ENCODE measurements at regions not wholly inside any gene's neighbourhood (a gene's known extent, or its start where the extent isn't known, plus 50 kb on each side); places are given as distances from the start of the nearest gene placed in this dataset.

DNA sequence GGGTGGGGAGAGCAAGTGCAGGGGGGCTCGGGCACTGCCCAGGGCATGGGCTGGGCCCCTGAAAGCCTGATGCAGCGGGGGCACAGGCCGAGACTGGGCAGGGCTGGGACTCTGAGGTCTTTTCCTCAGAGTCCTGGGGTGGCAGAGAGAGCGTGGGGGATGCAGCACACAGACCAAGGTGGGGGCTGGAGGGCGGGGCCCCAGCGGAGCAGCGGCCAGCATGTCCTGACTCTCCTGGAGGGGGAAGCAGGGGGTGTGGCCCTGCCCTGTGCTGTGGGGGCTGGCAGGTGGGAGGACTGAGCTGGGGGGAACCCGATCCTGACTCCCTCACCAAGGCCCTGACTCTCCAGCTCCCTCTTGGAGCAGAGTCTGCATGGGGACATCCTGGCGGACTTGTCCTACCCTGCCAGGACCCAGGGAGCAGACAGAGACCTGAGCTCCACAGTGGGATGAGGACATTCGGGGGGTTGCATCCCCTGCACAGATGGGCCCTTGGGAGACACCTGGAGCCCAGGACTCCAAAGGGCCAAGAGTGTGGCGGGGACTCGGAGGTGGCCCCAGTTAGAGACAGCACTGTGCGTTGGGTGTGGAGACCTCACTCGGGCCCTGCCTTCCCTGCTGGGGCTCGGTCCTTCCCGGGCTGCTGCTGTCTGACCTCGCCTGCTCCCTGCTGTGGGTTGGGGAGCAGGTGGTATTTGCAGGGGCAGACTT lies 326.1 kb downstream of the TMEM121 start:
- H3K9me3 ChIP-seq (ENCODE audit: control insufficient read depth, low read length) = no peaks in the 10 kb centered on the region
- no peaks in the 10 kb centered on the region for H3K36me3 ChIP-seq (ENCODE audit: control insufficient read depth in 1 of 2, insufficient read depth in 2 of 2, low read length in 1 of 2)
- no peak overlapping the region for H3K4me3 ChIP-seq (ENCODE audit: low read length in 2 of 2)
- no peaks in the 10 kb centered on the region for H3K4me1 ChIP-seq (ENCODE audit: control insufficient read depth in 1 of 2, insufficient read depth in 2 of 2, low read length in 2 of 2)
- WGBS, 2 donors = 78 to 84% methylated on average over 17 of the region's 17 CpGs
- DNase-seq (peak in 1 of 2 donors; percentile 67), ATAC-seq (ENCODE audit: low FRiP score) (no peak)
- H3K27me3 ChIP-seq (ENCODE audit: control insufficient read depth in 1 of 2, insufficient read depth in 2 of 2, low read length in 1 of 2) = no peaks in the 10 kb centered on the region
- no peak overlapping the region for H3K27ac ChIP-seq (ENCODE audit: low read depth in 1 of 2, low read length in 2 of 2)
- intact Hi-C loops (cut with DNase I) = no loop called here

DNA sequence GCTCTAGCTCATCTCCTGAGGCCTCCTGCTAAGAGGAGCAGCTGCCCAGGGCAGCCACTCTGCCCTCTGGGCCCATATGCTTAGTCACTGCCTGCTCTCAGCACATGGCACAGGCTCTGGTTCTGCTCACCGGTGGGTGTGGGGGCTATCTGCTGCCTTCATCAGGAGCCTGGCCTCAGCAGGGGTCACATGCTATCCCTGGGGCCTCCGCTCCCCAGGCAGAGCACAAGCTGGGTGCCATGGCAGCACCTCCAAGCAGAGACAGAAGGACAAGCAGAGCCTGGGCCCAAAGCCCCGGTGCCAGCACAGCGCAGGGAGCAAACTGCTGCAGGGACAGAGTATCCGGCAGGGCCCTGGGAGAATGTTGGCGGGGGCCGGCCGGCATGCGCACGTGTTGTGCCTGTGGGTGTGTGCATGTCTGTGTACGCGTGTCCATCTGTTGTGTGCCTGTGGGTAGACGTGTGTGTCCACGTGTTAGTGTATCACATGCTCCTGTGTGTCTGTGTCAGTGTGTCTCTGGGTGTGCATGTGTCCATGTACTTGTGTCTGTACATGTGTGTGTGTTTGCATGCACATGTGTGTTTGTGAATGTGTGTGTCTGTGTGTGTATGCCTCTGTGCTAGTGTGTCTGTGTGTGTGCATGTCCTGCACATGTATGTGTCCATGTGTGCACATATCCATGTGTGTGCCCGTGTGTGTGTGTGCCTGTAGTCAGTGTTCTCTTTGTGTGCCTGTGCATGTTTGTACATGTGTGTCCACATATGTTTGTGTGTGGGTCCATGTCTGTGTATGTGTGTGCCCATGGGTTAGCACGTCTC lies 326.9 kb downstream of the TMEM121 start:
- Histone ChIP-seq H3K9me3 (ENCODE audit: control insufficient read depth, low read length) (no peaks in the 10 kb centered on the region), H3K4me3 (ENCODE audit: low read length in 2 of 2) (no peak overlapping the region), H3K36me3 (ENCODE audit: control insufficient read depth in 1 of 2, insufficient read depth in 2 of 2, low read length in 1 of 2) (no peaks in the 10 kb centered on the region), H3K4me1 (ENCODE audit: control insufficient read depth in 1 of 2, insufficient read depth in 2 of 2, low read length in 2 of 2) (no peaks in the 10 kb centered on the region), H3K27me3 (ENCODE audit: control insufficient read depth in 1 of 2, insufficient read depth in 2 of 2, low read length in 1 of 2) (no peaks in the 10 kb centered on the region), H3K27ac (ENCODE audit: low read depth in 1 of 2, low read length in 2 of 2) (no peak overlapping the region)
- intact Hi-C loops (cut with DNase I) = no loop called here
- no peak for ATAC-seq (ENCODE audit: low FRiP score)
- 87 to 91% methylated on average over 16 of the region's 16 CpGs for WGBS, 2 donors
- peak; percentile 35 to 60 for DNase-seq

DNA sequence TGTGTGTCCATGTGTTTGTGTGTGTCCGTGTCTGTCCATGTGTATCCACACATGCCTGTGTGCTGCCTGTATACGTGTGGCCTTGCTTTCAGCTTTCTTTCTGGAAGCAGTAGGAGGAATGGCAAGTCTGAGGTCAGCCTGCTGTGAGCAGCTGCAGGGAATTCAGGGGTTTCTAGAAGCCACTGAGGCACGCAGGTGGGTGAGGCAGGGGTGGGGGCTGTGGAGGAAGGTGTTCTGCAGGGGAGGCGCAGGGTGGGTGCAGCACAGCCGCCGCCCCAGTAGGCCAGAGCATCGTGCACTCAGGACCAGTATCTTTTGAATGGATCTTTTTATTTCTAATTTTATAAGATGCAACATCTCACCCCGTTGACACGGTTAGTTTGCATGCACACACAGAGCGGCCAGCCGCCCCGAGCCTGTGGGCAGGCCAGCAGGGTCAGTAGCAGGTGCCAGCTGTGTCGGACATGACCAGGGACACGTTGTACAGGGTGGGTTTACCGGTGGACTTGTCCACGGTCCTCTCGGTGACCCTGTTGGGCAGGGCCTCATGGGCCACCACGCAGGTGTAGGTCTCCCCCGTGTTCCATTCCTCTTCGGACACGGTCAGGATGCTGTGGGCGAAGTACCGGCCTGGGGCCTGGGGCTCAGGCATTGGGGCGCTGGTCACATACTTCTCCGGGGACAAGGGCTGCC lies 327.7 kb downstream of the TMEM121 start:
- ATAC-seq (ENCODE audit: low FRiP score) (no peak), DNase-seq (peak; percentile 36 to 43)
- H3K36me3 ChIP-seq (ENCODE audit: control insufficient read depth in 1 of 2, insufficient read depth in 2 of 2, low read length in 1 of 2) = no peaks in the 10 kb centered on the region
- WGBS, 2 donors = 86 to 93% methylated on average over 25 of the region's 25 CpGs
- intact Hi-C loops (cut with DNase I) = no loop called here
- no peak overlapping the region for H3K4me3 ChIP-seq (ENCODE audit: low read length in 2 of 2)
- no peaks in the 10 kb centered on the region for H3K27me3 ChIP-seq (ENCODE audit: control insufficient read depth in 1 of 2, insufficient read depth in 2 of 2, low read length in 1 of 2)
- H3K4me1 ChIP-seq (ENCODE audit: control insufficient read depth in 1 of 2, insufficient read depth in 2 of 2, low read length in 2 of 2) = no peaks in the 10 kb centered on the region
- no peaks in the 10 kb centered on the region for H3K9me3 ChIP-seq (ENCODE audit: control insufficient read depth, low read length)
- no peak overlapping the region for H3K27ac ChIP-seq (ENCODE audit: low read depth in 1 of 2, low read length in 2 of 2)

DNA sequence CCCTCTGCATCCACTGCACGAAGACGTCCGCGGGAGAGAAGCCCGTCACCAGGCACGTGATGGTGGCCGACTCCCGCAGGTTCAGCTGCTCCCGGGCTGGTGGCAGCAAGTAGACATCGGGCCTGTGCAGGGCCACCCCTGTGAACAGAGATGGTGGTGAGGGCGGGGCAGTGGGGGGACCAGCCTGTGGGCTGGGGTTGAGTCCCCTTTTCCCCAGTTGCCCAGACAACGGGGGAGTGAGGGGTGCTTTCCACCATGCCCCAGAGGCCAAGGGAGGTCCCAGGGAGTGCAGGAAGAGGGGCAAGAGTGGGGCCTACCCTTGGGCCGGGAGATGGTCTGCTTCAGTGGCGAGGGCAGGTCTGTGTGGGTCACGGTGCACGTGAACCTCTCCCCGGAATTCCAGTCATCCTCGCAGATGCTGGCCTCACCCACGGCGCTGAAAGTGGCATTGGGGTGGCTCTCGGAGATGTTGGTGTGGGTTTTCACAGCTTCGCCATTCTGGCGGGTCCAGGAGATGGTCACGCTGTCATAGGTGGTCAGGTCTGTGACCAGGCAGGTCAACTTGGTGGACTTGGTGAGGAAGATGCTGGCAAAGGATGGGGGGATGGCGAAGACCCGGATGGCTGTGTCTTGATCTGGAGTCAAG lies 328.3 kb downstream of the TMEM121 start:
- H3K27ac ChIP-seq (ENCODE audit: low read depth in 1 of 2, low read length in 2 of 2) = no peak overlapping the region
- no peaks in the 10 kb centered on the region for H3K27me3 ChIP-seq (ENCODE audit: control insufficient read depth in 1 of 2, insufficient read depth in 2 of 2, low read length in 1 of 2)
- no peaks in the 10 kb centered on the region for H3K36me3 ChIP-seq (ENCODE audit: control insufficient read depth in 1 of 2, insufficient read depth in 2 of 2, low read length in 1 of 2)
- 89 to 90% methylated on average over 26 of the region's 26 CpGs for WGBS, 2 donors
- intact Hi-C loops (cut with DNase I) = no loop called here
- no peaks in the 10 kb centered on the region for H3K4me1 ChIP-seq (ENCODE audit: control insufficient read depth in 1 of 2, insufficient read depth in 2 of 2, low read length in 2 of 2)
- ATAC-seq (ENCODE audit: low FRiP score) = no peak
- H3K9me3 ChIP-seq (ENCODE audit: control insufficient read depth, low read length) = no peaks in the 10 kb centered on the region
- no peak overlapping the region for H3K4me3 ChIP-seq (ENCODE audit: low read length in 2 of 2)
- DNase-seq = no peak

DNA sequence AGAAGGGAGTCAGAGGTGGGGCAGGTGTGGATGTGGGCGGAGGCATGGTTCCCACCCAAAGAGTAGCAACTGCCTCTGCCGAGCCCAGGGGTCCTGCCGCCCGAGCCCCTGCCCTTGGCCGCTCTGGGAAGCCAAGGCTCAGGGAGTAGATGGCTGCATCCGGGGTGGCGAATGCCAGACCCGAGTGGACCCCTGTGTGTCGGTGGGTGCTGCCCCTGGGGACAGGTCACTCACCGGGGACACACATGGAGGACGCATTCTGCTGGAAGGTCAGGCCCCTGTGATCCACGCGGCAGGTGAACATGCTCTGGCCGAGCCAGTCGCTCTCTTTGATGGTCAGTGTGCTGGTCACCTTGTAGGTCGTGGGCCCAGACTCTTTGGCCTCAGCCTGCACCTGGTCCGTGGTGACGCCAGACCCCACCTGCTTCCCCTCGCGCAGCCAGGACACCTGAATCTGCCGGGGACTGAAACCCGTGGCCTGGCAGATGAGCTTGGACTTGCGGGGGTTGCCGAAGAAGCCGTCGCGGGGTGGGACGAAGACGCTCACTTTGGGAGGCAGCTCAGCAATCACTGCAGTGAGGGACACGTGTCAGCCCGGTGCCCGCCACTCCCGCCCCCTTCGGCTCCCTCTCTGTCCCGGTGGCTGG lies 329.0 kb downstream of the TMEM121 start:
- intact Hi-C loops (cut with DNase I) = no loop called here
- ATAC-seq (ENCODE audit: low FRiP score) = no peak
- no peak overlapping the region for H3K27ac ChIP-seq (ENCODE audit: low read depth in 1 of 2, low read length in 2 of 2)

DNA sequence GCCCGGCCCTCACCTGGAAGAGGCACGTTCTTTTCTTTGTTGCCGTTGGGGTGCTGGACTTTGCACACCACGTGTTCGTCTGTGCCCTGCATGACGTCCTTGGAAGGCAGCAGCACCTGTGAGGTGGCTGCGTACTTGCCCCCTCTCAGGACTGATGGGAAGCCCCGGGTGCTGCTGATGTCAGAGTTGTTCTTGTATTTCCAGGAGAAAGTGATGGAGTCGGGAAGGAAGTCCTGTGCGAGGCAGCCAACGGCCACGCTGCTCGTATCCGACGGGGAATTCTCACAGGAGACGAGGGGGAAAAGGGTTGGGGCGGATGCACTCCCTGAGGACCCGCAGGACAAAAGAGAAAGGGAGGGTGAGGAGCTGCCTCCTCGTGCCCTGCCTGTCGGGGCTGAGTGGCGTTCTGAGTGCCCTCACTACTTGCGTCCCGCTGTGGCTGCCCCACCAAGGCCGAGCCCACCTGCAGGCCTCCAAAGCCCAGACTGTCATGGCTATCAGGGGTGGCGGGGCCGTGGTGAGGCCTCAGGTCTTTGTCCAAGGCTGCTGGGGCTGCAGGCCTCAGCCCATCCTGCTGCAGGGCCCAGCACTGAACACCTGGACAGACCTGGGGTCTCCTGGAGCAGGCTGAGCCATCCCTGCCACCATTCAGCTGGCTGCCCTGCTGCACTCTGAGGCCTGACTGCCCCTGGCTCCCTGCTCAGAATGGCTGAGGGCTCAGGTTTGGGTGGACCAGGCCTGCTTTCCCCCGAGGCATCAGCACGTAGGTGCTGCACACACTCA lies 329.7 kb downstream of the TMEM121 start:
- peak; percentile 39 to 64 for DNase-seq
- Histone ChIP-seq H3K4me1 (ENCODE audit: control insufficient read depth in 1 of 2, insufficient read depth in 2 of 2, low read length in 2 of 2) (no peaks in the 10 kb centered on the region), H3K36me3 (ENCODE audit: control insufficient read depth in 1 of 2, insufficient read depth in 2 of 2, low read length in 1 of 2) (no peaks in the 10 kb centered on the region), H3K27me3 (ENCODE audit: control insufficient read depth in 1 of 2, insufficient read depth in 2 of 2, low read length in 1 of 2) (no peaks in the 10 kb centered on the region), H3K27ac (ENCODE audit: low read depth in 1 of 2, low read length in 2 of 2) (no peak overlapping the region), H3K9me3 (ENCODE audit: control insufficient read depth, low read length) (no peaks in the 10 kb centered on the region), H3K4me3 (ENCODE audit: low read length in 2 of 2) (no peak overlapping the region)
- WGBS, 2 donors = 81 to 83% methylated on average over 27 to 28 of the region's 28 CpGs
- intact Hi-C loops (cut with DNase I) = no loop called here
- ATAC-seq (ENCODE audit: low FRiP score) = no peak

More for the DNA sequence above, 329.0 kb downstream of the TMEM121 start:
- no peaks in the 10 kb centered on the region for H3K36me3 ChIP-seq (ENCODE audit: control insufficient read depth in 1 of 2, insufficient read depth in 2 of 2, low read length in 1 of 2)
- no peaks in the 10 kb centered on the region for H3K4me1 ChIP-seq (ENCODE audit: control insufficient read depth in 1 of 2, insufficient read depth in 2 of 2, low read length in 2 of 2)
- 87 to 89% methylated on average over 35 of the region's 35 CpGs for WGBS, 2 donors
- H3K9me3 ChIP-seq (ENCODE audit: control insufficient read depth, low read length) = no peaks in the 10 kb centered on the region
- peak; percentile 43 to 70 for DNase-seq
- H3K27me3 ChIP-seq (ENCODE audit: control insufficient read depth in 1 of 2, insufficient read depth in 2 of 2, low read length in 1 of 2) = no peaks in the 10 kb centered on the region
- no peak overlapping the region for H3K4me3 ChIP-seq (ENCODE audit: low read length in 2 of 2)

DNA sequence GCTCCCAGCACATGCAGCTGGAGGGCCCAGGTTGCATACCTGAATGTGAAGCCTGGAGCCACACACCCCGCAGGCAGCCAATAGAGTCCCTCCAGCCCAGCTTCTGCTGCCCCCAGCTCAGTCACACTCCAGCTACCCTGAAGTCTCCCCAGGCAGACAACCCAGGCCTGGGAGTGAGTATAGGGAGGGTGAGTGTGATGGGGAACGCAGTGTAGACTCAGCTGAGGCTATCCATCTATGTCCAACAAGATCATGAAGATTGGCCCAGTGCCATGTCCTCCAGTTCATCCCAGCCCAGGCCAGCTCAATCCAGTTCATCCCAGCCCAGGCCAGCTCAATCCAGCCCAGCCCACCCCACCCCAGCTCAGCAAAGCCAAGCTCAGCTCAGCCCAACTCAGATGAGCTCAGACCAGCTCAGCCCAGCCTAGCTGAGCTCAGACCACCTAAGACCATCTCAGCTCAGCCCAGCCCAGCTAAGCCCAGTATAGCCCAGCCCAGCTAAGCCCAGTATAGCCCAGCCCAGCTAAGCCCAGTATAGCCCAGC lies 330.4 kb downstream of the TMEM121 start:
- no peak overlapping the region for H3K4me3 ChIP-seq (ENCODE audit: low read length in 2 of 2)
- H3K4me1 ChIP-seq (ENCODE audit: control insufficient read depth in 1 of 2, insufficient read depth in 2 of 2, low read length in 2 of 2) = no peaks in the 10 kb centered on the region
- no peak overlapping the region for H3K27ac ChIP-seq (ENCODE audit: low read depth in 1 of 2, low read length in 2 of 2)
- H3K36me3 ChIP-seq (ENCODE audit: control insufficient read depth in 1 of 2, insufficient read depth in 2 of 2, low read length in 1 of 2) = no peaks in the 10 kb centered on the region
- ATAC-seq (ENCODE audit: low FRiP score) (no peak), DNase-seq (no peak)
- intact Hi-C loops (cut with DNase I) = no loop called here
- no peaks in the 10 kb centered on the region for H3K9me3 ChIP-seq (ENCODE audit: control insufficient read depth, low read length)
- no peaks in the 10 kb centered on the region for H3K27me3 ChIP-seq (ENCODE audit: control insufficient read depth in 1 of 2, insufficient read depth in 2 of 2, low read length in 1 of 2)
- 83 to 85% methylated on average over 2 of the region's 2 CpGs for WGBS, 2 donors
